ENCODE measurements at regions not wholly inside any gene's neighbourhood (a gene's known extent, or its start where the extent isn't known, plus 50 kb on each side); places are given as distances from the start of the nearest gene placed in this dataset.
A peak's percentile ranks its signal among the peaks of the same experiment; 100 is the strongest.
"Not testable (repeated sequence)": the region's sequence is repeated elsewhere in the genome, so short reads cannot be mapped to it uniquely, and the experiment has no call there.

DNA sequence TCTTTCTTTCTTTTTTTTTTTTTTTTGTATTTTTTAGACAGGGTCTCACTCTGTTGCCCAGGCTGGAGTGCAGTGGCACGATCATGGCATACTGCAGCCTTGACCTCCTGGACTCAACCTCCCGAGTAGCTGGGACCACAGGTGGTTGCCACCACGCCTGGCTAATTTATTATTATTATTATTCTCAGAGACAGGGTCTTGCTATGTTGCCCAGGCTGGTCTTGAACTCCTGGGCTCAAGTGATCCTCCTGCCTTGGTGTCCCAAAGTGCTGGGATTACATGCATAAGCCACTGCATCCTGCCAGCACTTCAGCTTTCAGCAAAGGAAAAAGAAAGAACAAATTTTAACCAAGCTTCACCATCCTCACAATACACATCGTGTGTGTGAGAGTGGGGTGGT is 97.9 kb upstream of the SERBP1 start:
- DNase-seq (ENCODE audit: low read depth in 2 of 2): no peak

DNA sequence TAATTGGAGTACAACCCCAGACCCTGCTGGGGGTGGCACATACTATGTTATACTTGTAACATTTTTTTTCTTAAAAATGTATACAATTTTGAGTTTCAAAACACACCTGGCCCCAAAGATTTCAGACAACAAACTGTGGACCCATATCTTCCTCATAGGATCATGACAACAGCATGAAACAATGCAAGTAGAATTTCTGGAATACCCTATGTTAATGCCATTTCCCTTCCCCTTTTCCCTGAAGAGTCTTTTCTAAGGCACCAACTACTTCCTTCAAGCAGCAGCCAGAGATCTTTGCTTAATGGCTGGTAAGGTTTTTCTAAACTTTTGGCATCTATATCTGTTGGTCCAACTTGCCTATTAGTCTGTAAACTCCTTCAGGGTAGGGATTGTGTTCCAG is 99.9 kb upstream of the SERBP1 start:
- no peak for DNase-seq (ENCODE audit: low read depth in 2 of 2)

DNA sequence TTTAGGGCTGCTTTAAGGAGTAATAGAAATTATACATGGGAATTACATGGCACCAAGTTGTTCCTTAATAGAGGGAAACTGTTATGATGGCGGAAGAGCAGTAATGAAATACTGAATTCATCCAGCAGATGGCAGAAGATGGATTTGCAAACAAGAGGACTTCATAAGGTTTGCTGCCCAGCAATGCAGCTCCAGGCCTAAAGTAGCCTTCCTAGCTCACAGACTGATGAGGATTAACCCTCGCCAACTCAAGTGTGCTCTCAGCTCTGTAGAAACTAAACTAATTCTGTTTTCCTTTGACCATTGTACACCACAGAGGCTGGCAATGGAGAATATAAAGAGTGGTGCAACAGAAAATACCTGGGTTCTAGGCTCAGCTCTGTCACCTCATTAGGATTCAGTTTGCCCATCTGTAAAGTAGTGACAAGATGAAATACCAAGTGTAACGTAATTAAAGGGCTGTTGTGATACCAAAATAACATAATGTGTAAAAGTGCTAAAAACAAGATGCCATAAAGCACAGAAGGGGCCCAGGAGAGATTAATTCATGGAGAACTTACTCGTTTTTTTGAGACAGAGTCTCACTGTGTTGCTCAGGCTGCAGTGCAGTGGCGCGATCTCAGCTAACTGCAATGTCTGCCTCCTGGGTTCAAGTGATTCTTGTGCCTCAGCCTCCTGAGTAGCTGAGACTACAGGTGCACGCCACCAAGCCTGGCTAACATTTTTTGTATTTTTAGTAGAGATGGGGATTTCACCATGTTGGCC is 102.4 kb upstream of the SERBP1 start:
- DNase-seq (ENCODE audit: low read depth in 2 of 2): no peak

DNA sequence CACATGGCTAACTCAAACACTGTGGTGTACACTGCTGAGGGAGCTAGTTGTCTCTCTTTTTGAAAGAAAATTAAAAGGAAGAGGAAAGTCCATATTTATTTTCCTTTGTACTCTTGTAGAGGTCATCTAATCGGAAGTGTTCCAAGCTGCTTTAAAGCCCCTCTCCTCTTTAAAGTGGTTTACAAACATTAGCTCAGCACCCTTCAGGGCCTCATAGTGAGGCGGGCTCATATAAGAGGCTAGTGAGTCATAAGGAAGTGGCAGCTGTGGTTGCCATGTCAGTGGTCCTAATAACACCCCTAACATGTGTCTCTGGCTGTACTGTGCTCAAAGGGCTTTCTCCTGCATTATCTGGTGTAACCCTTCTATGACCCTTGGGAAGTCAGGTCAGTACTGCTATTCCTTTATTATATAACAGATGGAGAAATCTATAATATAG is 104.4 kb upstream of the SERBP1 start:
- no peak for DNase-seq (ENCODE audit: low read depth in 2 of 2)

DNA sequence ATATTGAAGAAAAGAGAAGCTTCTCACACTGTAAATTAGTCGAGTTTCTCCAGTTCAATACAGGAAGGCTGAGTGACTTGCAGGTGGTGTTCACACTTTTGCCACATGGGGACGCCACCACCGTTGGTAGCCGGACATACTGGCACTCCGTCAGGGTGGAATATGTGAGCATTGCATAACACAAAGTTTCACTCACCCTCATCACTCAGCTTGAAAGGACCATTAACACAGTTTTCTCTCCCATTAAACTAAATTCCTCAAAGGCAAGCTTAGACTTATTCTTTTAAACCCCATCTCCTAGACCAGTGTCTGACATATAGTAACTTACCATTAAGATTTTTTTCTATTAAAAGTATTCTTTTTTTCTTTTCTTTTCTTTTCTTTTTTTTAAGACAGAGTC is 105.3 kb upstream of the SERBP1 start:
- peak; percentile 30 to 41 for DNase-seq (ENCODE audit: low read depth in 2 of 2)

DNA sequence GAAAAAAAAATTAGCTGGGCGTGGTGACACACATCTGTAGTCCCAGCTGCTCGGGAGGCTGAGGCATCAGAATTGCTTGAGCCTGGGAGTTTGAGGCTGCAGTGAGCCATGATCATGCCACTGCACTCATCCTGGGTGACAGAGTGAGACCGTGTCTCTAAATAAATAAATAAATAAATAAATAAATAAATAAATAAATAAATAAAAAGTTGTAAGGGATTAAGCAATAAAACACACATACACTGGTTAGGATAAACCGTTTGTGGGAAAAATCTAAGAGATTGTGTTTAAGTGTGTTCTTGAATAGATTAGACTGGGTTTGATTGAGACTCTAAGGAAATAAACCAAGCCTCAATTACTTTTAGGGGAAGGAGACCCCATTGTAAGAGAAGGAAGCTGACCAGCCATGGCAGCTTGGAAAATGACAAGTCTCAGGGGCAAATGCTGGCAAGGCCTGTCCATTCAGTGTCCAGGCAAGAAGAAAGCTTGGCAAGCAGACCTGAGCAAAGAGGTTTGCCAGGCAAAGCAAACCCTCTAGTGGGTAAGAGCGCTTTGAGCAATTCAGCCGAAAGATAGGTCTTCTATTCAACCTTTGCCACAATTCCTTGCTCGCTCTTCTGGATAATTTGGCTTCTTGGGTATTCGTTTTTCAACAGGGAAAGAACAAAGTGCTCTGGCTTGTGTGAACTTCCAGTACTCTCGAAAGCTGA is 106.9 kb upstream of the SERBP1 start:
- DNase-seq (ENCODE audit: low read depth in 2 of 2): no peak

DNA sequence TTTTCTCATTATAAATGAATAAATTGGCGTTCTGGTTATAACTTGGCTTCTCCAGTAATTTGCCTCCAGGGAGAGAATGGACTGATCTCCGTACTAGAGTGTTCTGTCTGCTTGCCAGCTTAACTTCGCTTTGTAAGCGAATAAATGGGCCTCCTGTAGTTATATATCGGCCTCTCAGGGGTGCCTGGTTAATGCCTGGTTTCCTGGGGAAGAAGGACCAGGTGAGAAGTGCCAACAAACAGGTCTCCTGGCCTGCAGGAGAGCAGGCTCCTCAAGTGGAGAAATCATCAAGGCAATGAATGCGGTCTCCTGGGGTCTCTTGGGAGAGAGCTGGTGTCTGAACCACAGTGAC is 107.4 kb upstream of the SERBP1 start:
- DNase-seq (ENCODE audit: low read depth in 2 of 2): no peak

DNA sequence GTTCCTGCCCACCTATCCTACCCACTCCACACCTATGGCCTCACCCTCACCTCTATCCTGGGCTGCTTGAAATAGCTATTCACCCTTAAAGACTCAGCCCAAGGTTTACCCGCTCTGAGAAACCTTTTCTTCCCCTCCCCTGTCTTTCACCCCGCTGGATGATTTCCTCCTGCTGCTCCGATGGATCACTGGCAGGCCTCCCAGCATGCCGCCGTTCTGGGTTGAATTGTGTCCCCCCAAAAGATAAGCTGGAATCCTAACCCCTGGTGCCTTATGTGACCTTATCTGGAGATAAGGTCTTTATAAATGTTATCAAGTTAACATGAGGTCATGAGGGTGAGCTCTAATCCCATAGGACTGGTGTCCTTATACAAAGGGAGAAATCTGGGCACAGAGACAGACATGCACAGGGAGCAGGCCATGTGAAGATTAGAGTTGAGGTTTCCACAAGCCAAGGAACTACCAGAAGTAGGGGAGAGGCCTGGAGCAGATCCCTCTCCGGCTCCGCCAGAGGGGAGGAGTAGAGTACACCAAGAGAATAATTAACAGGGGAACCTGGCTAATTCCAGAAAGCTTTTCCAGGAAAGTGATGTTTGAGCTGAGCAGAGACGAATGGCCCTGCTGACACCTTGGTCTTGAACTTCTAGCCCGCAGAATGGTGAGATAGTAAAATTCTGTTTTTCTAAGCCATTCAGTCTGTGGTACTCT is 110.0 kb upstream of the SERBP1 start:
- DNase-seq (ENCODE audit: low read depth in 2 of 2): no peak

DNA sequence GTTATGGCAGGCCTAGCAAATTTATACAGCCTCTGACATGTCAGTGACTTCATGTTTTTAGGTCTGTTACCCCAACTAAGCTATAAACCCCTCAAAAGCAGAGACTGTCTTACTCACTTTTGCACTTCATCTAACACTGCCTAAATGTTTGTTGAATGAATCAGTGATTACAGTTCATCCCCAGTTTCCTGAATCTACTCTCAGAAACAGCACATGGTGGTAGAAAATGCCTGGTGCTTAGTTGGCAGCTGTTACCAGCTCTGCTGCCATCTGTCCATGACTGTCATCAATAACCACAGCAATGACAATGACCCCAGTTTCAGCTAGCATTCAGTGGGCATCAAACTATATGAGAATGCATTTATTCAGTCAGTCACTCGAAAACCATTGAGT is 110.5 kb upstream of the SERBP1 start:
- DNase-seq (ENCODE audit: low read depth in 2 of 2): no peak

DNA sequence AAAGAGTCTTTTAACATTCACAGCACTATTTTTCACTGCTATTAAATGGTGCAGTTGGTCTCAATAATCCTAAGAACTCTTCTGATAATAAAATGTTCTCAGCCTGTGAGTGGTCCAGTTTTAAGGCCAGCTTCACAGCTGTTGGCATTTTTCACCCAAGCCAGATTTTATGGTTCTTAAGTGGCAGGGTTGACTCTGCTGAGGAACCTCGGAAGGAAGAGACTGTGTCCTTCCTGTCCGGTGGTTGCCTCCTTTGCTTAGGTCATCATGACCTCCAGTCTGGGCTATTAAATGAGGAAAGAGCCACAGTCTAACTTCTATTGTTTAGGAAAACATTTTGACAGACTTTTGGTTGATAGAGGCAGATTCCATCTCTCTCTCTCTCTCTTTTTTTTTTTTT is 112.5 kb upstream of the SERBP1 start:
- DNase-seq (ENCODE audit: low read depth in 2 of 2): no peak

DNA sequence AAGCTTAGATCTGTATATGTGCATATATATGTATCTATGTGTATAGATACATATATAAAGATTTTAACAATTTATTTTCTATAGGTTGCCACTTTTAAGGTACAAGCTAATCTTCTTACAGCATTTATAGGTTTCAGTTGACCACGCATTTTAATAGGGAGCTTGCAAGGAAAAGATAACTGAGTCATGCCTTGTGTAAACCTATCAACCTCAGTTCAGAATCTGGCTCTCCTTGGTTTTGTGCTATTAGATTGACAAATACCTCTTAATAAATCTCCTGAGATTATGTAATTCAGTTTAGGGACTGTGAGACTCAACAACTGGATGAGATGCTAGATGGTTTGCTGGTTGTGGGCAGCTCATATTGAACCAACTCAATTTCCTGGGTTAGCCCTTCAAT is 114.7 kb upstream of the SERBP1 start:
- no peak for DNase-seq (ENCODE audit: low read depth in 2 of 2)

DNA sequence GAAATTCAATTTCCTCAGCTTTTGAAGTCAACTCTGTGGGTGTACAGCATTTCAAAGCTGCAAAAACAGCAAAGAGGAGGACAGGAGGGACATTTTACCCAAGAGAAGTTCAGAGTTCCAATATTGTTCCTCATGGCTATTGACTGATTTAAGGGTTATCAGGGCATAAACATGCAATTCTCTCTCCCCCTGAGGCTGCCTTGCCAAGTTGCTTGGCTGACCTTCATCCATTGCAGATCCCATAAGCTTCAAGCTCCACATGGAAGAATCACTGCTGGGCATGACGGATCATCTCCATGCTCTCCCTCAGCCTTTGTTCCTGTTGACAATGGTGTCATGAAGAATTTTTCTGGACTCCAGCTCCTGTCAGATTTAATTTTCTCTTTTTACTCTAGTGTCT is 115.2 kb upstream of the SERBP1 start:
- DNase-seq (ENCODE audit: low read depth in 2 of 2): no peak

DNA sequence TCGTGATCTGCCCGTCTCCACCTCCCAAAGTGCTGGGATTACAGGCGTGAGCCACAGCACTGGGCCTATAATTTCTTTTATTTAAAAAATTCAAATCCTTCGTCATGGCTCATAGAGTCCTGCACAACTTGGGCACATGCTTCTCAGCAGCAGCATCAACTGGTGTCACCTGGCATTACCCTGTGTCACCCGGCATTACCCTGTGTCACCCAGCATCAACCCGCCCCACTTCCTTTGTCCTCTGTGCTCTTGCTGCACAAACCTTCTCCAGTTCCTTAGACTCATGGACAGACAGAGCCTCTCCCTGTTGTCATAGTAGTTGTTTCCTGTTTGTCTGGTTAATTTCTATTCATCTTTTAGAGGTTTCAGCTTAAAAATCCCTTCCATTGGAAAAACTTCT is 121.2 kb upstream of the SERBP1 start:
- no peak for DNase-seq (ENCODE audit: low read depth in 2 of 2)

DNA sequence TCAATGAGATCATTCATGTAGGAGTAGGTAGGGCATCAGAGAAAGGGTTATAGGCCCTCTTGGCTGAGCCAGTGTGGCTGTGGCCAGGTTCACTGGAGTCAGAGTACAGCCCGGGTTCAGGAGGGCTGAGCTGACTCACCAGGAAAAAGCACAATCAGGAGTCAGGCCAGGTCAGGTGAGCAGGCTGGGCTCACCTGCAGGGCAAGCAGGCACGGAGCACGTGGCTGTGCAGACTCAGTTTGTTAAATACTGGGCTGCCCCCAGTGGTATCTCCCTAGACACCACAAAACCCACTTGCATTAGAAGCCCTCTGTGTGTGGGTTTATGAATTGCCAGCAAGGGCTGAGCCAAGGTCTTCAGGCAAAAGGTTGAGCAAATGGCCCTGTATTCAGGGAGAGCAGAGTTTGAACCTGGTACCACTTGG is 122.1 kb upstream of the SERBP1 start:
- no peak for DNase-seq (ENCODE audit: low read depth in 2 of 2)

DNA sequence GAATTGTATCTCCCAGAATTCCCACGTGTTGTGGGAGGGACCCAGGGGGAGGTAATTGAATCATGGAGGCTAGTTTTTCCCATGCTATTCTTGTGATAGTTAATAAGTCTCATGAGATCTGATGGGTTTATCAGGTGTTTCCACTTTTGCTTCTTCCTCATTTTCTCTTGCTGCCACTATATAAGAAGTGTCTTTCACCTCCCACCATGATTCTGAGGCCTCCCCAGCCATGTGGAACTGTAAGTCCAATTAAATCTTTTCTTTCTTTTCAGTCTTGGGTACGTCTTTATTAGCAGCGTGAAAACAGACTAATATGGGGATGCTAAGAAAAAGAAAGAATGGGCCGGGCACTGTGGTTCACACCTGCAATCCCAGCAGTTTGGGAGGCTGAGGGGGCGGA is 124.0 kb upstream of the SERBP1 start:
- DNase-seq (ENCODE audit: low read depth in 2 of 2): not testable (repeated sequence)

DNA sequence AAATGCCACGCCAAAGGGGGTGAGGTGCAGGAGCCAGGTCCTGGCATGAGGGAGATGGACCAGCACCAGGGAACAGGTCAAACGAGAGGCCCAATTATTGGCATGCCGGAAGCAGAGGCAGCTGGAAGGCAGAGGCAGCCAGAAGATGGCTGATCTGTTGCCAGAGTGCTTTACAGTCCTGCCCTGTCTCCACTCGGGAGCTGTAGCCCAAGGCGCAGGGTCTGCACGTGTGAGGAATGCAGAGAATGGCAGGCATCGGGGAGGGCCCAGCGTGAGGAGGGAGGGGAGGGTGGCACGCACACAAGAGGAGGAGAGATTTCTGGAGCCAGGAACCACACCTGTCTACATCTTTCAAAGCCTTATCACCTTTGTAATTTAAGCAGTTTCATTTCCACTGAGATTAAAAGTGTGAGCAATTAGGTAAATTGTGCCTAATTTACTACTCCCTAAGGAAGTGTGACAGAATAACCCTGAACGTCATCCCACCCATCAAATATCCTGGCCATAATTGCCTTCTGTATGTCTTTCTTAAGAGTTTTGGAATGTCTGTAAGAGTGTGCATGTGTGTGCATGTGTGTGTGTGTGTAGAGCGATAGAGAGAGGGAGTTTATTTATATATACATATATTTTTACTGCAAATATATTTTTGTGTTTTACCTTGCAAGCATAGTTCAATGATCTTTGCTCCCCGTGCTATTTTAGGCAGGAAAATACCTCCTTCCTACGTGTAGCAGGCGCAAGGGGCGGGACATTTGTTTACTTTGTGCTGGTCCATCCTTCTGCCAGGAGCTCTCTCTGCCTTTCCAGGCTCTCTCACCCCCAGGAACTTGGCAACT is 125.5 kb upstream of the SERBP1 start:
- DNase-seq (ENCODE audit: low read depth in 2 of 2): no peak

DNA sequence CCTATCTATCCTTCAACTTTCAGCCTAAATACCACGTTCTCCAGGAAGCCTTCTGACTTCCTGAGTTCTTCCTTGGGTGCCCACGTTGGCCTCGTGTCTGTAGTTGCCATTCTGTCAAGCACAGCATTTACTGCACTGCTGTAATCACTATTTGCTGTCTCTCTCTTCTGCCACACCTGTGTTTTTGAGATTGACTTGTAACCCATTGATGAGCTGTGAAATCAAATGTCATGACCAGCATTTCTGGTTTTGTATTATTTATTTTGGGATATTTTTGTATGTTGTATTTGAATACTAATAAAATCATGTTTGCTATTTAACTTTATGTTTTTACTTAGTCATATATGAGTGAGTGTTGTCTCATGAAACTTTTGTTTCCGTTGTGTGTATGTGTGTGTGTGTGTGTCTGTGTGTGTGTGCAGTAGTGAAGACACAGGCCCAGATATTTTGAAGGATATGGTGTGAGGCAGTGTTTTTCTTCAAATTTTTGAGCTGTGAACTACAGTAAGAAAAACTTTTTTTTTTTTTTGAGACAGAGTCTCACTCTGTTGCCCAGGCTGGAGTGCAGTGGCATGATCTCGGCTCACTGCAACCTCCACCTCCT is 126.2 kb upstream of the SERBP1 start:
- no peak for DNase-seq (ENCODE audit: low read depth in 2 of 2)

DNA sequence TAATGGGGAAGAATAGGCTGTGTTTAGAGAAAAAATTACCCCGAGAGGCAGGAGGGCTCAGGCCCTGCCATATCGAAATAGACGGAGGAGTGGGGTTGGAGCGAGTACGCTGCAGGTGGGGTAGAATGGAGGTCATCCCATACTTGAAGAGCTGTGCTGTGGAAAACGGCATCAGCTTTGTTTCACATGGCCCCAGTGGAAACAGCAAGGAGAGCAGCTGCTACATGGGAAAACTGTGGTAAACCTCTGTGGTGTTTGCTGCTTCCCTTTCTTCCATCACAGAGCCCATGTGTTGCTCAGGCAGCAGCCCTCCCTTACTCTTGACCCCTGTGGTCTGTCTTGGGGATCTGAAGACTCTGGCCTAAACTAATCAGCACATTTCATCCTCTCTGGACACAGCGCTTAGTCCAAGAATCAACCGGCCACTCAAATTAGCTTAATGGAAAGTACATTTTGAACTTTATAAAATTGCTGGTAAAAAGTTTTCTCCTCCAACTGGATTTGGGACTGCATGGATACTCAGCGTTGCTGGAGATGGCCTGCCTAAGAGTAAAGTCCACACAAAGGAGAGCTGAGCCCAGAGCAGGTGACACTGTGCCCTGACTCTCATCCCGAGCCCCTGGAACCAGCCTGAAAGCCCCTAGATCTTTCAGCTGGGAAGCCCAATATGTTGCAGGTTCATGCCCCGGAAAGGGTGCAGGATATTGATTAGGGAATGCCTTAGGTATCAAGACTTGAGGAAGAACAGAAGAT is 127.1 kb upstream of the GADD45A start:
- no peak for DNase-seq (ENCODE audit: low read depth in 2 of 2)

DNA sequence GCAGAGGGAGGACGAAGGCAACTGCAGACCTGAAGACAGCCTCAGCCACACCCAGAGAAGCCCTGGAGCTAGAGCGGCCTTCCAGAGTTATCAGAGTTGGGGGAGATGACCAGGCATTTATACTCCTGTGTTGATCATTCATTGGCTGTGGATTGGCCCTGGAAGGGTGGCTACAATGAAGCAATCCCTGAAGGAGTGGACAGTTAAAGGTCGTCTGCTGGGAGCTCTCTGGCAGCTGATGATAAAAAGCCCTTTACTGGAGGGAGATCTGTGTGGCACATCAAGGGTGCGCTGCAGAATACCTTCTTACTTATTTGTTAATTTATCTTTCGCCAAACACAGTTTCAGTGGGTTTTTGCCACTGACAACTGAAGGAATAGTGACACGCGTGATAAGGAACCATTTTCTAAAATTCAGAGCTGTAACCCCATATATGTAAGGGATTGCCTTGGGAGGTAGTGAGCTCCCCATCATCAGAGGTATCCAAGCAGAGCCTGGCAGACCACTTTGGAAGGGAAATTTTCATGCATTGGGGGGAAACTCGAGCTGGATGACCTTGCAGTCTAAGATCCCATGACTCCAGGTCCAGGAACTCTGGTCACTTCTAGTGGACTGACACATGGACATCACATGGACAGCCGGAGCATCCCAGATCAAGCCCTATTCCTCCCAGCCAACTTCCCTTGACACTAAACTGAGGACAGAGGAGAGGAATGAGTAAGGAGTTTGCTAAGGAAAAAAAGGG is 126.4 kb upstream of the GADD45A start:
- DNase-seq (ENCODE audit: low read depth in 2 of 2): no peak

DNA sequence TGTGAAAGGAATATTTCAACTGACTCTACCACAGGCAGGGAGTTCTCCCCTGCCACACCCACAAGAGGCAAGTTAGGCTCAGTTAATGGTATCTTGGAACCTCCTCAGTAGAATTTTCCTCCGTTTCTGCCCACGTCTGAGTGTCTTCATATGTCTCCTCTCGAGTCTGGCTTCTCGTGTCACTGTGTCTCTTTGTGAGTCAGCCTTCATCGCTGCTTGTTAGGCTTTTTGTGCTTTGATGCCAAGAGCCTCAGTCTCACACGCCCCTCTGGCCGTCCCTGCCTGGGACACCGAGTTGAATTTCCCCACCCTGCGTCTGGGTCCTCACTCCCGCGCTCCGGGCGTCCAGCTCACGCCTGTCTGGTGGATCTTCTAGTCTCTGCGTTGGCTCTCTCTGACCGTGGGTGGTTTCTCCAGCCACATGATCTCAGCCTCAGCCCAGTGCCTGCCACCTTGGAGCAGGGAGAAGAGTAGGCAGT is 125.7 kb upstream of the GADD45A start:
- DNase-seq (ENCODE audit: low read depth in 2 of 2): no peak
